Transverse colon (tissue), 4 donors: ENCODE measurements at regions not wholly inside any gene's neighbourhood (a gene's known extent, or its start where the extent isn't known, plus 50 kb on each side); places are given as distances from the start of the nearest gene placed in this dataset.

Experiments used
- CTCF ChIP-seq, 5 experiments: fragments of 200-600 bp in 3 of 5; fragments of 450-650 bp in 2 of 5; sonication (generic) in 3 of 5; IDR thresholded peaks; 1 replicate in 2 of 5; 2 replicates in 3 of 5; pipeline ENCODE4 v1.5.1; 2016 to 2017; ENCODE audit warnings: antibody characterized with exemption in 5 of 5, inconsistent platforms in 3 of 5, mild to moderate bottlenecking in 2 of 5, moderate library complexity in 1 of 5
- POLR2A ChIP-seq: fragments of 450-650 bp; IDR thresholded peaks from one replicate; pipeline ENCODE4 v1.6.1; 2016; ENCODE audit warnings: antibody characterized with exemption, mild to moderate bottlenecking, moderate library complexity
- POLR2AphosphoS5 ChIP-seq, 3 donors: sonication (generic); formaldehyde crosslinking; IDR thresholded peaks; one replicate each; pipeline ENCODE4 v1.6.1; 2016; ENCODE audit warnings: antibody characterized with exemption in 3 of 3

DNA sequence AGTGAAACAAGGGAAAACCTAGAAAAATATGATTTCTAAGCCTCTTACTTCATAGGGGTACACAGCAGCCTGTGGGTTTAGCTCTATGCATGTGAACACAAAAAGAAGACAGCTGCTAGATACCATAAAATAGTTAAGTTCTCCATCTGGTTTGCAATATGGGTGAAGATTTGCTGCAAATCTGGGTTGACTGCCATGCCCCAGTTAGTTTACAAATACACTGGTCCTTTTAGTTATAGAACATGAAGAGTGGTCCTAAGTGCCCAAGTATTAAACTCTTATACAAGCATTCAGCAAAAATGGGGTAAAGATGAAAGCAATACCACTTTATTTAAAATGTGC lies 176.1 kb downstream of the AEBP2 start:
- TF ChIP-seq POLR2A (no peak), POLR2AphosphoS5 (IDR thresholded peaks at IDR 0.05) (no peak), CTCF (IDR thresholded peaks at IDR 0.05) (no peak)
